Astrocyte of the cerebellum (primary cell): ENCODE measurements at regions not wholly inside any gene's neighbourhood (a gene's known extent, or its start where the extent isn't known, plus 50 kb on each side); places are given as distances from the start of the nearest gene placed in this dataset.

ENCODE experiments used
- DNase-seq: peaks from one replicate; pipeline ENCODE4 v3.0.0-alpha.2; 2011; ENCODE audit warnings: low read depth
- H3K4me3 ChIP-seq: 2 replicates; pipeline ENCODE4 v1.5.1; 2011; ENCODE audit warnings: mild to moderate bottlenecking, low read depth, low read length, moderate library complexity
- CTCF ChIP-seq: IDR thresholded peaks from 2 replicates; pipeline ENCODE4 v1.5.1; 2012; ENCODE audit warnings: low read length, low read depth, moderate library complexity, mild to moderate bottlenecking; ENCODE audit errors: missing control alignments
- in situ Hi-C: cut with HindIII; loops from 2 replicates; pipeline ENCODE4 v1.10.0; 2017; ENCODE audit warnings: low sequenced_read_pairs

- TF ChIP-seq CTCF: no peak
- no peak overlapping the region for H3K4me3 ChIP-seq
- DNase-seq: no peak
- in situ Hi-C loops: no loop called here
Observed at GRCh38 chr1:193310564-193310963, 124.2 kb upstream of the B3GALT2 start.

GRCh38 chr1:193309936-193310475 is 123.6 kb upstream of the B3GALT2 start:
- DNase-seq: no peak
- in situ Hi-C loops: no loop called here

GRCh38 chr1:193308438-193308837 is 122.0 kb upstream of the B3GALT2 start:
- no peak overlapping the region for H3K4me3 ChIP-seq
- no peak for TF ChIP-seq CTCF
- in situ Hi-C loops: no loop called here
- no peak for DNase-seq

More at GRCh38 chr1:193309936-193310475, 123.6 kb upstream of the B3GALT2 start:
- no peak for TF ChIP-seq CTCF
- no peak overlapping the region for H3K4me3 ChIP-seq

GRCh38 chr1:193306430-193306829 is 120.0 kb upstream of the B3GALT2 start:
- in situ Hi-C loops: no loop called here
- DNase-seq: no peak
- TF ChIP-seq CTCF: no peak
- no peak overlapping the region for H3K4me3 ChIP-seq
